ENCODE measurements at regions not wholly inside any gene's neighbourhood (a gene's known extent, or its start where the extent isn't known, plus 50 kb on each side); places are given as distances from the start of the nearest gene placed in this dataset.

DNA sequence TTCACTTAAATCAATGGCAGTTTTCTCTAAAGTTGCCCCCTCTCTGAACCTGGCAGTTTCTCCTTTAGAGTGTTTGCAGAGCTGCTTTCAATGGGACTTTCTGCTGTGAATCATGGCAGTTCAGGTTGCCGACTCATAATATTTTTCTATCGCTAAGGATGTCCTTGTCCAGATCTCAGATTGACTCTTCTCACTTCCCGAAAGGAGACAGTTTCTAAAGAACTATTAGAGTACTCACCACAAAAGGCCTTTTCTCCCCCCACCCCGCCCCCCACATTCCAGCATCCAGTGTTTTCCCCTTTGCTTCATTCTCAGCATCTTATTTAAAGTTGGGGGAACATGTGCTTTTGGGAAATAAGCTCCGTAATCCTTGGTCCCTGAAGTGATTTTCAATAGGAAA is 443.5 kb upstream of the KLF4 start (continued):
- TF ChIP-seq, protein P1, sequence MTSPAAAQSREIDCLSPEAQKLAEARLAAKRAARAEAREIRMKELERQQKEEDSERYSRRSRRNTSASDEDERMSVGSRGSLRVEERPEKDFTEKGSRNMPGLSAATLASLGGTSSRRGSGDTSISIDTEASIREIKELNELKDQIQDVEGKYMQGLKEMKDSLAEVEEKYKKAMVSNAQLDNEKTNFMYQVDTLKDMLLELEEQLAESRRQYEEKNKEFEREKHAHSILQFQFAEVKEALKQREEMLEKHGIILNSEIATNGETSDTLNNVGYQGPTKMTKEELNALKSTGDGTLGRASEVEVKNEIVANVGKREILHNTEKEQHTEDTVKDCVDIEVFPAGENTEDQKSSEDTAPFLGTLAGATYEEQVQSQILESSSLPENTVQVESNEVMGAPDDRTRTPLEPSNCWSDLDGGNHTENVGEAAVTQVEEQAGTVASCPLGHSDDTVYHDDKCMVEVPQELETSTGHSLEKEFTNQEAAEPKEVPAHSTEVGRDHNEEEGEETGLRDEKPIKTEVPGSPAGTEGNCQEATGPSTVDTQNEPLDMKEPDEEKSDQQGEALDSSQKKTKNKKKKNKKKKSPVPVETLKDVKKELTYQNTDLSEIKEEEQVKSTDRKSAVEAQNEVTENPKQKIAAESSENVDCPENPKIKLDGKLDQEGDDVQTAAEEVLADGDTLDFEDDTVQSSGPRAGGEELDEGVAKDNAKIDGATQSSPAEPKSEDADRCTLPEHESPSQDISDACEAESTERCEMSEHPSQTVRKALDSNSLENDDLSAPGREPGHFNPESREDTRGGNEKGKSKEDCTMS (CRISPR knock-in tag; conservative IDR thresholded peaks at IDR 0.05): no peak
- no peak for TF ChIP-seq ZFP41 (CRISPR knock-in tag; IDR thresholded peaks at IDR 0.05; ENCODE audit: borderline replicate concordance)
- no peak for TF ChIP-seq ZFY (CRISPR knock-in tag; IDR thresholded peaks at IDR 0.05)
- TF ChIP-seq U2AF2 (IDR thresholded peaks at IDR 0.05; ENCODE audit: low read depth, low read length): no peak
- no peak for TF ChIP-seq PAWR (CRISPR knock-in tag; IDR thresholded peaks at IDR 0.05; ENCODE audit: borderline replicate concordance)
- TF ChIP-seq, protein P2, sequence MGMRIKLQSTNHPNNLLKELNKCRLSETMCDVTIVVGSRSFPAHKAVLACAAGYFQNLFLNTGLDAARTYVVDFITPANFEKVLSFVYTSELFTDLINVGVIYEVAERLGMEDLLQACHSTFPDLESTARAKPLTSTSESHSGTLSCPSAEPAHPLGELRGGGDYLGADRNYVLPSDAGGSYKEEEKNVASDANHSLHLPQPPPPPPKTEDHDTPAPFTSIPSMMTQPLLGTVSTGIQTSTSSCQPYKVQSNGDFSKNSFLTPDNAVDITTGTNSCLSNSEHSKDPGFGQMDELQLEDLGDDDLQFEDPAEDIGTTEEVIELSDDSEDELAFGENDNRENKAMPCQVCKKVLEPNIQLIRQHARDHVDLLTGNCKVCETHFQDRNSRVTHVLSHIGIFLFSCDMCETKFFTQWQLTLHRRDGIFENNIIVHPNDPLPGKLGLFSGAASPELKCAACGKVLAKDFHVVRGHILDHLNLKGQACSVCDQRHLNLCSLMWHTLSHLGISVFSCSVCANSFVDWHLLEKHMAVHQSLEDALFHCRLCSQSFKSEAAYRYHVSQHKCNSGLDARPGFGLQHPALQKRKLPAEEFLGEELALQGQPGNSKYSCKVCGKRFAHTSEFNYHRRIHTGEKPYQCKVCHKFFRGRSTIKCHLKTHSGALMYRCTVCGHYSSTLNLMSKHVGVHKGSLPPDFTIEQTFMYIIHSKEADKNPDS (CRISPR knock-in tag; IDR thresholded peaks at IDR 0.05): no peak
- TF ChIP-seq, protein P3, sequence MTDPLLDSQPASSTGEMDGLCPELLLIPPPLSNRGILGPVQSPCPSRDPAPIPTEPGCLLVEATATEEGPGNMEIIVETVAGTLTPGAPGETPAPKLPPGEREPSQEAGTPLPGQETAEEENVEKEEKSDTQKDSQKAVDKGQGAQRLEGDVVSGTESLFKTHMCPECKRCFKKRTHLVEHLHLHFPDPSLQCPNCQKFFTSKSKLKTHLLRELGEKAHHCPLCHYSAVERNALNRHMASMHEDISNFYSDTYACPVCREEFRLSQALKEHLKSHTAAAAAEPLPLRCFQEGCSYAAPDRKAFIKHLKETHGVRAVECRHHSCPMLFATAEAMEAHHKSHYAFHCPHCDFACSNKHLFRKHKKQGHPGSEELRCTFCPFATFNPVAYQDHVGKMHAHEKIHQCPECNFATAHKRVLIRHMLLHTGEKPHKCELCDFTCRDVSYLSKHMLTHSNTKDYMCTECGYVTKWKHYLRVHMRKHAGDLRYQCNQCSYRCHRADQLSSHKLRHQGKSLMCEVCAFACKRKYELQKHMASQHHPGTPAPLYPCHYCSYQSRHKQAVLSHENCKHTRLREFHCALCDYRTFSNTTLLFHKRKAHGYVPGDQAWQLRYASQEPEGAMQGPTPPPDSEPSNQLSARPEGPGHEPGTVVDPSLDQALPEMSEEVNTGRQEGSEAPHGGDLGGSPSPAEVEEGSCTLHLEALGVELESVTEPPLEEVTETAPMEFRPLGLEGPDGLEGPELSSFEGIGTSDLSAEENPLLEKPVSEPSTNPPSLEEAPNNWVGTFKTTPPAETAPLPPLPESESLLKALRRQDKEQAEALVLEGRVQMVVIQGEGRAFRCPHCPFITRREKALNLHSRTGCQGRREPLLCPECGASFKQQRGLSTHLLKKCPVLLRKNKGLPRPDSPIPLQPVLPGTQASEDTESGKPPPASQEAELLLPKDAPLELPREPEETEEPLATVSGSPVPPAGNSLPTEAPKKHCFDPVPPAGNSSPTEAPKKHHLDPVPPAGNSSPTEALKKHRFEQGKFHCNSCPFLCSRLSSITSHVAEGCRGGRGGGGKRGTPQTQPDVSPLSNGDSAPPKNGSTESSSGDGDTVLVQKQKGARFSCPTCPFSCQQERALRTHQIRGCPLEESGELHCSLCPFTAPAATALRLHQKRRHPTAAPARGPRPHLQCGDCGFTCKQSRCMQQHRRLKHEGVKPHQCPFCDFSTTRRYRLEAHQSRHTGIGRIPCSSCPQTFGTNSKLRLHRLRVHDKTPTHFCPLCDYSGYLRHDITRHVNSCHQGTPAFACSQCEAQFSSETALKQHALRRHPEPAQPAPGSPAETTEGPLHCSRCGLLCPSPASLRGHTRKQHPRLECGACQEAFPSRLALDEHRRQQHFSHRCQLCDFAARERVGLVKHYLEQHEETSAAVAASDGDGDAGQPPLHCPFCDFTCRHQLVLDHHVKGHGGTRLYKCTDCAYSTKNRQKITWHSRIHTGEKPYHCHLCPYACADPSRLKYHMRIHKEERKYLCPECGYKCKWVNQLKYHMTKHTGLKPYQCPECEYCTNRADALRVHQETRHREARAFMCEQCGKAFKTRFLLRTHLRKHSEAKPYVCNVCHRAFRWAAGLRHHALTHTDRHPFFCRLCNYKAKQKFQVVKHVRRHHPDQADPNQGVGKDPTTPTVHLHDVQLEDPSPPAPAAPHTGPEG (CRISPR knock-in tag; IDR thresholded peaks at IDR 0.05): no peak
- no peak for TF ChIP-seq ZNF543 (CRISPR knock-in tag; IDR thresholded peaks at IDR 0.05)

All from HepG2 (cell line).